IMR-90 (cell line): ENCODE measurements at regions not wholly inside any gene's neighbourhood (a gene's known extent, or its start where the extent isn't known, plus 50 kb on each side); places are given as distances from the start of the nearest gene placed in this dataset.

Experiments
- ATAC-seq: fragments of 200-7000 bp; cut with Tn5 transposase; 2 replicates; pipeline ENCODE4 v1.9.1; 2020; ENCODE audit warnings: low read depth, mild to moderate bottlenecking, moderate library complexity
- BruUV-seq: library from RNA; stranded (reverse); fragments of 400-500 nt; replicated peaks from 2 replicates; lab custom pipeline; 2021; lab: Mats Ljungman, UMichigan
- CTCF ChIA-PET: fragments of 300-600 bp; formaldehyde crosslinking; extraction: SDS; loops from one replicate; lab custom pipeline; 2021; ENCODE audit warnings: antibody characterized with exemption; lab: Yijun Ruan, JAX
- POLR2A ChIA-PET: fragments of 300-600 bp; sonication (Branson Sonifier 250); formaldehyde crosslinking; loops from one replicate; lab custom pipeline; 2022; ENCODE audit warnings: antibody characterized with exemption; ENCODE audit not compliant: unreplicated experiment; lab: Charles Lee
- DNase-seq: peaks from one replicate; pipeline ENCODE4 v3.0.0; 2013
- H2AFZ ChIP-seq: replicated peaks from 2 replicates; pipeline ENCODE3; 2013; ENCODE audit warnings: low read length, mild to moderate bottlenecking; ENCODE audit not compliant: poor library complexity
- H2AK5ac ChIP-seq: 2 replicates; pipeline ENCODE4 v1.6.1; 2013; ENCODE audit warnings: low read depth, low read length, inconsistent platforms
- H2AK9ac ChIP-seq: replicated peaks from 2 replicates; pipeline ENCODE3; 2013; ENCODE audit warnings: mild to moderate bottlenecking, low read depth, low read length, moderate library complexity; ENCODE audit not compliant: poor library complexity
- H2BK120ac ChIP-seq: 2 replicates; pipeline ENCODE4 v1.6.1; 2013; ENCODE audit warnings: low read depth, low read length, inconsistent platforms
- H2BK15ac ChIP-seq: 3 replicates; pipeline ENCODE4 v1.6.1; 2013; ENCODE audit warnings: low read depth, low read length, inconsistent platforms
- H2BK20ac ChIP-seq: 2 replicates; pipeline ENCODE4 v1.6.1; 2013; ENCODE audit warnings: low read depth, mild to moderate bottlenecking, inconsistent platforms, low read length, moderate library complexity
- H2BK5ac ChIP-seq: 2 replicates; pipeline ENCODE4 v1.6.1; 2013; ENCODE audit warnings: mild to moderate bottlenecking, low read depth, low read length, inconsistent platforms; ENCODE audit not compliant: poor library complexity, severe bottlenecking
- H3K14ac ChIP-seq: replicated peaks from 2 replicates; pipeline ENCODE4 v1.6.1; 2013; ENCODE audit warnings: low read depth, low read length, inconsistent platforms
- H3K18ac ChIP-seq: 2 replicates; pipeline ENCODE4 v1.6.1; 2013; ENCODE audit warnings: low read depth, low read length, control low read depth
- H3K23ac ChIP-seq: 2 replicates; pipeline ENCODE4 v1.6.1; 2013; ENCODE audit warnings: low read depth, low read length, inconsistent platforms
- H3K27ac ChIP-seq: 2 replicates; pipeline ENCODE4 v1.5.1; 2013; ENCODE audit warnings: mild to moderate bottlenecking, control low read depth, low read length; ENCODE audit not compliant: insufficient read depth
- H3K27me3 ChIP-seq: 2 replicates; pipeline ENCODE4 v1.6.1; 2013; ENCODE audit warnings: low read length; ENCODE audit not compliant: control insufficient read depth, insufficient read depth
- H3K36me3 ChIP-seq: 2 replicates; pipeline ENCODE4 v1.6.1; 2013; ENCODE audit warnings: low read length, mixed read lengths; ENCODE audit not compliant: control insufficient read depth, insufficient read depth
- H3K4ac ChIP-seq: 2 replicates; pipeline ENCODE4 v1.6.1; 2013; ENCODE audit warnings: low read depth, low read length, inconsistent platforms
- H3K4me1 ChIP-seq: 2 replicates; pipeline ENCODE4 v1.6.1; 2013; ENCODE audit warnings: low read length, mixed read lengths; ENCODE audit not compliant: control insufficient read depth, insufficient read depth
- H3K4me2 ChIP-seq: 2 replicates; pipeline ENCODE4 v1.6.1; 2013; ENCODE audit warnings: low read depth, mild to moderate bottlenecking, control low read depth, low read length, moderate library complexity
- H3K4me3 ChIP-seq: 2 replicates; pipeline ENCODE4 v1.5.1; 2013; ENCODE audit warnings: low read depth, mild to moderate bottlenecking, control low read depth, low read length, moderate library complexity; ENCODE audit not compliant: insufficient read depth
- H3K56ac ChIP-seq: 2 replicates; pipeline ENCODE4 v1.6.1; 2013; ENCODE audit warnings: low read length, inconsistent platforms; ENCODE audit not compliant: insufficient read depth; ENCODE audit errors: extremely low read depth
- H3K79me1 ChIP-seq, 2 experiments: 2 replicates each; pipeline ENCODE4 v1.6.1; 2013; ENCODE audit warnings: low read length in 2 of 2, inconsistent platforms in 1 of 2, low read depth in 1 of 2
- H3K9ac ChIP-seq: 2 replicates; pipeline ENCODE4 v1.6.1; 2013; ENCODE audit warnings: low read depth, low read length, control low read depth
- H3K9me1 ChIP-seq: 2 replicates; pipeline ENCODE4 v1.6.1; 2013; ENCODE audit warnings: low read length, inconsistent platforms; ENCODE audit not compliant: insufficient read depth
- H3K9me3 ChIP-seq: 2 replicates; pipeline ENCODE4 v1.6.1; 2013; ENCODE audit warnings: low read length; ENCODE audit not compliant: control insufficient read depth, insufficient read depth
- H4K20me1 ChIP-seq: 2 replicates; pipeline ENCODE4 v1.6.1; 2013; ENCODE audit warnings: low read length, inconsistent platforms; ENCODE audit not compliant: insufficient read depth
- H4K5ac ChIP-seq: 2 replicates; pipeline ENCODE4 v1.6.1; 2013; ENCODE audit warnings: mild to moderate bottlenecking, low read depth, low read length, control low read depth
- H4K8ac ChIP-seq, 2 experiments: 2 replicates each; pipeline ENCODE4 v1.6.1; 2013; ENCODE audit warnings: low read depth in 2 of 2, low read length in 2 of 2, control low read depth in 1 of 2, inconsistent platforms in 1 of 2
- H4K91ac ChIP-seq: 2 replicates; pipeline ENCODE4 v1.6.1; 2013; ENCODE audit warnings: low read depth, low read length, inconsistent platforms; ENCODE audit not compliant: insufficient read depth
- CHD1 ChIP-seq: IDR thresholded peaks from 2 replicates; pipeline ENCODE4 v1.6.1; 2012; ENCODE audit warnings: low read depth, low read length, improper control_type of control experiment
- CTCF ChIP-seq: conservative IDR thresholded peaks from 2 replicates; pipeline ENCODE4 v1.5.1; 2012; ENCODE audit warnings: mild to moderate bottlenecking, low read depth, low read length, improper control_type of control experiment
- FOS ChIP-seq: fragments of 150-350 bp; IDR thresholded peaks from 2 replicates; pipeline ENCODE4 v1.6.1; 2016; ENCODE audit warnings: low read depth, low read length
- MAFK ChIP-seq: IDR thresholded peaks from 2 replicates; pipeline ENCODE4 v1.6.1; 2012; ENCODE audit warnings: low read depth, low read length, improper control_type of control experiment
- MXI1 ChIP-seq: IDR thresholded peaks from 2 replicates; pipeline ENCODE4 v1.6.1; 2012; ENCODE audit warnings: low read depth, mild to moderate bottlenecking, low read length, moderate library complexity, borderline replicate concordance
- NFE2L2 ChIP-seq: fragments of 150-350 bp; IDR thresholded peaks from 2 replicates; pipeline ENCODE4 v1.6.1; 2016; ENCODE audit warnings: low read depth, mild to moderate bottlenecking, low read length
- POLR2A ChIP-seq: IDR thresholded peaks from 2 replicates; pipeline ENCODE4 v1.6.1; 2012; ENCODE audit warnings: mild to moderate bottlenecking, low read depth, low read length
- RAD21 ChIP-seq: IDR thresholded peaks from 2 replicates; pipeline ENCODE4 v1.6.1; 2012; ENCODE audit warnings: low read length, improper control_type of control experiment
- RCOR1 ChIP-seq: IDR thresholded peaks from 2 replicates; pipeline ENCODE4 v1.6.1; 2012; ENCODE audit warnings: mild to moderate bottlenecking, low read length, improper control_type of control experiment; ENCODE audit not compliant: insufficient replicate concordance
- RFX5 ChIP-seq: IDR thresholded peaks from 2 replicates; pipeline ENCODE4 v1.8.0; 2012; ENCODE audit warnings: low read depth, mild to moderate bottlenecking, low read length, moderate library complexity
- SMC3 ChIP-seq: fragments of 150-350 bp; IDR thresholded peaks from 2 replicates; pipeline ENCODE4 v1.6.1; 2016; ENCODE audit warnings: low read depth, mild to moderate bottlenecking, antibody characterized with exemption, low read length, moderate library complexity
- USF2 ChIP-seq: fragments of 150-350 bp; IDR thresholded peaks from 2 replicates; pipeline ENCODE4 v1.6.1; 2017; ENCODE audit warnings: mild to moderate bottlenecking, antibody characterized with exemption, low read length, low read depth
- WGBS, 2 experiments: methylation state at CpG; one replicate each; pipeline versions ENCODE4 v1.1.5 to v1.1.7; 2013; ENCODE audit warnings: missing lambda C conversion rate in 2 of 2; ENCODE audit not compliant: insufficient read length in 1 of 2; ENCODE audit errors: extremely low coverage in 2 of 2; 5-methylcytosine and 5-hydroxymethylcytosine counted together
- dilution Hi-C: fragments of 300-500 bp; cut with HindIII; formaldehyde crosslinking; loops from one replicate; pipeline ENCODE4 v1.14.3; 2018; ENCODE audit warnings: low sequenced_read_pairs; ENCODE audit not compliant: unreplicated experiment
- in situ Hi-C: fragments of 300-500 bp; cut with MboI; formaldehyde crosslinking; loops from 3 replicates; pipeline ENCODE4 v1.14.3; 2019; ENCODE audit warnings: low sequenced_read_pairs, inconsistent platforms, mixed read lengths
- intact Hi-C: fragments of 100-400 bp; cut with micrococcal nuclease; formaldehyde crosslinking; loops from 2 replicates; pipeline ENCODE4 v1.10.0; 2022

GRCh38 chr3:17800232-17800631, 57.8 kb upstream of the TBC1D5 start:
- H3K14ac ChIP-seq: no peak overlapping the region
- no peak overlapping the region for H3K4me3 ChIP-seq
- no peaks in the 10 kb centered on the region for H3K9me1 ChIP-seq
- dilution Hi-C loops (no loop called here), in situ Hi-C loops (no loop called here), intact Hi-C loops (no loop called here)
- H3K56ac ChIP-seq: no peak overlapping the region
- no peak overlapping the region for H3K4me2 ChIP-seq
- H3K18ac ChIP-seq: no peak overlapping the region
- no peak overlapping the region for H4K91ac ChIP-seq
- WGBS, 2 experiments: 43% methylated on average over 1 of the region's 2 CpGs; no CpG with 5 or more reads in 1 of the 2 experiments
- H3K36me3 ChIP-seq: no peaks in the 10 kb centered on the region
- H2BK20ac ChIP-seq: no peak overlapping the region
- no peak overlapping the region for H2AK5ac ChIP-seq
- BruUV-seq: no TSS peak
- TF ChIP-seq SMC3: no peak
- no peak for TF ChIP-seq NFE2L2
- no peak for TF ChIP-seq RFX5
- no peak for TF ChIP-seq MAFK
- TF ChIP-seq RCOR1: no peak
- TF ChIP-seq FOS: no peak
- no peak for TF ChIP-seq CHD1
- no peak for TF ChIP-seq CTCF
- no peak for TF ChIP-seq POLR2A
- TF ChIP-seq USF2: no peak
- TF ChIP-seq MXI1: no peak
- no peak for TF ChIP-seq RAD21
- POLR2A ChIA-PET: no interaction called here
- no peak overlapping the region for H2BK15ac ChIP-seq
- no peaks in the 10 kb centered on the region for H3K9me3 ChIP-seq
- peak overlapping the region; percentile 24 for H2AFZ ChIP-seq
- H3K27ac ChIP-seq: no peak overlapping the region
- H4K20me1 ChIP-seq: no peaks in the 10 kb centered on the region
- no peak for ATAC-seq
- H3K27me3 ChIP-seq: no peaks in the 10 kb centered on the region; the same call in 1 of the 2 replicates
- no peak overlapping the region for H2BK120ac ChIP-seq
- H3K79me1 ChIP-seq: no peaks in the 10 kb centered on the region
- H3K23ac ChIP-seq: no peak overlapping the region
- H2AK9ac ChIP-seq: no peak overlapping the region
- no peak overlapping the region for H3K9ac ChIP-seq
- DNase-seq: no peak
- CTCF ChIA-PET: interaction anchor here (0.9 to 1.0 kb wide), 2 partner anchors 9 to 41 kb away, joined by 3 read pairs; no protein-coding TSS in a partner anchor
- no peaks in the 10 kb centered on the region for H3K4me1 ChIP-seq
- H2BK5ac ChIP-seq: no peak overlapping the region
- H3K4ac ChIP-seq: no peak overlapping the region
- H4K8ac ChIP-seq: no peak overlapping the region
- H4K5ac ChIP-seq: no peak overlapping the region
